ENCODE measurements at regions not wholly inside any gene's neighbourhood (a gene's known extent, or its start where the extent isn't known, plus 50 kb on each side); places are given as distances from the start of the nearest gene placed in this dataset.

DNA sequence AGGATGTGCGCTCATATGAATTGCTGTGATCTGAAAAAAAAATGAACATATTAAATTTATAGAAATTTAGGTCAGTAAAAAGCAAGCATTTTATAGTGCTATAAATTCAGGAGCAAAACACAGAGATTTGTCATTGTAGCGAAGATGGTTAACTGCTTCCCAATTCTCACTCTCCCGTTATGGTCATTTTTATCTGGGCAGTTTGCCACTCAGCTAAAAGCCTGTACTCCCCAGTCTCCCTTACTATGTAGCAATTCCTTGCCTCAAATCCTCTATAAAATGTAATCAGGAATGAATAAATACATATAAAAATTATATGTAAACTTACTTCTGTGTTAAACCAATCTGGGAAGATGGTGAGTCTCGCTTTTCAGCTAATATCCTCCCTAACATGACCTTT lies 471.5 kb downstream of the HINT1 start (continued):
- TF ChIP-seq RFX5 (IDR thresholded peaks at IDR 0.05; ENCODE audit: borderline replicate concordance, low read depth, low read length) (no peak), SUZ12 (IDR thresholded peaks at IDR 0.05; ENCODE audit: low read length) (no peak), SIN3A (conservative IDR thresholded peaks at IDR 0.05 in 1 of 2, IDR thresholded peaks at IDR 0.05 in 1 of 2; ENCODE audit: low read depth in 1 of 2, low read length in 2 of 2) (no peak), RNF2 (IDR thresholded peaks at IDR 0.05; ENCODE audit: borderline replicate concordance, low read depth, low read length, missing control alignments, poor library complexity, severe bottlenecking) (no peak), KDM5A (IDR thresholded peaks at IDR 0.05; ENCODE audit: low read length) (no peak), NRF1 (IDR thresholded peaks at IDR 0.05; ENCODE audit: low read depth, low read length) (no peak), GABPA (IDR thresholded peaks at IDR 0.05; ENCODE audit: borderline replicate concordance, insufficient read depth, low read length) (no peak), CHD1 (IDR thresholded peaks at IDR 0.05; ENCODE audit: low read depth, low read length) (no peak)

All from H1 (cell line).